Caco-2 (cell line): ENCODE measurements at regions not wholly inside any gene's neighbourhood (a gene's known extent, or its start where the extent isn't known, plus 50 kb on each side); places are given as distances from the start of the nearest gene placed in this dataset.
A peak's percentile ranks its signal among the peaks of the same experiment; 100 is the strongest.
"Not testable (repeated sequence)": the region's sequence is repeated elsewhere in the genome, so short reads cannot be mapped to it uniquely, and the experiment has no call there.

ENCODE experiments used
- BruUV-seq: library from RNA; stranded (reverse); fragments of 400-500 nt; replicated peaks from 2 replicates; lab custom pipeline; 2021; lab: Mats Ljungman, UMichigan
- CTCF ChIA-PET: fragments of 300-600 bp; sonication (Branson Sonifier 250); formaldehyde crosslinking; loops from one replicate; lab custom pipeline; 2022; ENCODE audit warnings: antibody characterized with exemption; lab: Charles Lee
- POLR2A ChIA-PET: fragments of 300-600 bp; sonication (Branson Sonifier 250); formaldehyde crosslinking; loops from one replicate; lab custom pipeline; 2022; ENCODE audit warnings: antibody characterized with exemption; lab: Charles Lee
- DNase-seq, 2 experiments: peaks; one replicate each; pipeline versions ENCODE4 v3.0.0 to v3.0.0-alpha.2; 2020 to 2022
- H3K27me3 ChIP-seq: replicated peaks from 2 replicates; pipeline ENCODE4 v1.6.0; 2011; ENCODE audit warnings: low read length; ENCODE audit not compliant: control insufficient read depth, insufficient read depth
- H3K36me3 ChIP-seq: 2 replicates; pipeline ENCODE4 v1.5.1; 2011; ENCODE audit warnings: low read length; ENCODE audit not compliant: control insufficient read depth, insufficient read depth
- H3K4me1 ChIP-seq: fragments of 250-450 bp; sonication (Bioruptor Pico); 2 replicates; pipeline ENCODE4 v1.5.1; 2020; ENCODE audit warnings: mild to moderate bottlenecking
- H3K4me3 ChIP-seq: 2 replicates; pipeline ENCODE4 v1.5.1; 2011; ENCODE audit warnings: low read depth, mild to moderate bottlenecking, control low read depth, low read length
- H3K9me3 ChIP-seq: fragments of 250-450 bp; sonication (Bioruptor Pico); 2 replicates; pipeline ENCODE4 v1.5.1; 2020; ENCODE audit warnings: mild to moderate bottlenecking, moderate library complexity
- H3K27ac Mint-ChIP-seq: one replicate; pipeline ENCODE4 v1.8.0; 2022; ENCODE audit warnings: mixed read lengths; ENCODE audit not compliant: unreplicated experiment
- H3K27me3 Mint-ChIP-seq: one replicate; pipeline ENCODE4 v1.8.0; 2022; ENCODE audit warnings: mixed read lengths; ENCODE audit not compliant: insufficient read depth, unreplicated experiment
- H3K36me3 Mint-ChIP-seq: one replicate; pipeline ENCODE4 v1.8.0; 2022; ENCODE audit warnings: mild to moderate bottlenecking, mixed read lengths; ENCODE audit not compliant: insufficient read depth, unreplicated experiment
- H3K4me1 Mint-ChIP-seq: one replicate; pipeline ENCODE4 v1.8.0; 2022; ENCODE audit warnings: low read depth, mixed read lengths; ENCODE audit not compliant: unreplicated experiment
- H3K4me3 Mint-ChIP-seq: one replicate; pipeline ENCODE4 v1.8.0; 2022; ENCODE audit warnings: mild to moderate bottlenecking, moderate library complexity, mixed read lengths; ENCODE audit not compliant: unreplicated experiment
- H3K9me3 Mint-ChIP-seq: one replicate; pipeline ENCODE4 v1.8.0; 2022; ENCODE audit warnings: mixed read lengths; ENCODE audit not compliant: unreplicated experiment
- CTCF ChIP-seq, 2 experiments: fragments of 200-600 bp in 1 of 2; IDR thresholded peaks; 1 replicate in 1 of 2; 2 replicates in 1 of 2; pipeline versions ENCODE4 v1.5.1 to v1.8.0; 2011 to 2022; ENCODE audit warnings: antibody characterized with exemption in 1 of 2, control low read depth in 1 of 2, inconsistent platforms in 1 of 2, low read depth in 1 of 2, low read length in 1 of 2, mild to moderate bottlenecking in 1 of 2, moderate library complexity in 1 of 2; ENCODE audit not compliant: insufficient read depth in 1 of 2, severe bottlenecking in 1 of 2, unreplicated experiment in 1 of 2
- intact Hi-C: fragments of 100-400 bp; cut with micrococcal nuclease; formaldehyde crosslinking; loops from one replicate; pipeline ENCODE4 v1.10.0; 2022; ENCODE audit not compliant: unreplicated experiment

GRCh38 chr20:53809728-53810365 lies 216.2 kb upstream of the ZNF217 start:
- H3K9me3 Mint-ChIP-seq = no peaks in the 10 kb centered on the region
- H3K36me3 Mint-ChIP-seq = no peaks in the 10 kb centered on the region
- Histone ChIP-seq H3K36me3 (no peaks in the 10 kb centered on the region), H3K27me3 (no peaks in the 10 kb centered on the region), H3K9me3 (no peaks in the 10 kb centered on the region), H3K4me1 (peaks cover 10% of the 10 kb centered on the region), H3K4me3 (no peak overlapping the region)
- BruUV-seq = no TSS peak
- no peak overlapping the region for H3K27ac Mint-ChIP-seq
- POLR2A ChIA-PET = no interaction called here
- intact Hi-C loops = no loop called here
- H3K4me3 Mint-ChIP-seq = no peak overlapping the region
- CTCF ChIA-PET = no interaction called here
- H3K27me3 Mint-ChIP-seq = no peaks in the 10 kb centered on the region
- DNase-seq = no peak
- peaks cover 24% of the 10 kb centered on the region for H3K4me1 Mint-ChIP-seq
- no peak for TF ChIP-seq CTCF (IDR thresholded peaks at IDR 0.05; ENCODE audit: insufficient read depth in 1 of 2, low read depth in 1 of 2, low read length in 1 of 2, severe bottlenecking in 1 of 2, unreplicated experiment in 1 of 2)

GRCh38 chr20:53809217-53809616 lies 215.6 kb upstream of the ZNF217 start:
- no TSS peak for BruUV-seq
- Histone ChIP-seq H3K27me3 (no peaks in the 10 kb centered on the region), H3K36me3 (no peaks in the 10 kb centered on the region), H3K4me1 (peaks cover 9% of the 10 kb centered on the region), H3K9me3 (no peaks in the 10 kb centered on the region), H3K4me3 (no peak overlapping the region)
- no peaks in the 10 kb centered on the region for H3K9me3 Mint-ChIP-seq
- intact Hi-C loops = no loop called here
- no peak overlapping the region for H3K4me3 Mint-ChIP-seq
- H3K4me1 Mint-ChIP-seq = peaks cover 27% of the 10 kb centered on the region
- no peaks in the 10 kb centered on the region for H3K36me3 Mint-ChIP-seq
- TF ChIP-seq CTCF (IDR thresholded peaks at IDR 0.05; ENCODE audit: insufficient read depth in 1 of 2, low read depth in 1 of 2, low read length in 1 of 2, severe bottlenecking in 1 of 2, unreplicated experiment in 1 of 2) = no peak
- POLR2A ChIA-PET = no interaction called here
- H3K27ac Mint-ChIP-seq = peak overlapping the region; percentile 26
- H3K27me3 Mint-ChIP-seq = no peaks in the 10 kb centered on the region
- CTCF ChIA-PET = no interaction called here
- no peak for DNase-seq

- ChIA-PET CTCF (no interaction called here), POLR2A (no interaction called here)
- H3K9me3 Mint-ChIP-seq = no peaks in the 10 kb centered on the region
- Histone ChIP-seq H3K4me3 (no peak overlapping the region), H3K36me3 (no peaks in the 10 kb centered on the region), H3K9me3 (no peaks in the 10 kb centered on the region), H3K4me1 (peaks cover 9% of the 10 kb centered on the region), H3K27me3 (no peaks in the 10 kb centered on the region)
- H3K27ac Mint-ChIP-seq = peak overlapping the region; percentile 26
- no peaks in the 10 kb centered on the region for H3K36me3 Mint-ChIP-seq
- no peak overlapping the region for H3K4me3 Mint-ChIP-seq
- intact Hi-C loops = no loop called here
- no peak for TF ChIP-seq CTCF (IDR thresholded peaks at IDR 0.05; ENCODE audit: insufficient read depth in 1 of 2, low read depth in 1 of 2, low read length in 1 of 2, severe bottlenecking in 1 of 2, unreplicated experiment in 1 of 2)
- H3K27me3 Mint-ChIP-seq = no peaks in the 10 kb centered on the region
- no TSS peak for BruUV-seq
- no peak for DNase-seq
- H3K4me1 Mint-ChIP-seq = peaks cover 30% of the 10 kb centered on the region
Observed at GRCh38 chr20:53808733-53809132, 215.1 kb upstream of the ZNF217 start.

GRCh38 chr20:53808302-53808701 lies 214.7 kb upstream of the ZNF217 start:
- H3K9me3 Mint-ChIP-seq, H3K27me3 Mint-ChIP-seq, POLR2A ChIA-PET, H3K4me3 ChIP-seq, H3K9me3 ChIP-seq, CTCF ChIA-PET, H3K4me3 Mint-ChIP-seq, H3K4me1 ChIP-seq, H3K36me3 ChIP-seq, H3K36me3 Mint-ChIP-seq, BruUV-seq, H3K27ac Mint-ChIP-seq, H3K27me3 ChIP-seq, DNase-seq, intact Hi-C loops: not testable (repeated sequence)
- H3K4me1 Mint-ChIP-seq = peaks cover 33% of the 10 kb centered on the region
